ENCODE measurements at regions not wholly inside any gene's neighbourhood (a gene's known extent, or its start where the extent isn't known, plus 50 kb on each side); places are given as distances from the start of the nearest gene placed in this dataset.

- peaks cover 97% of the 10 kb centered on the region for H3K27me3 Mint-ChIP-seq (ENCODE audit: low read depth)
- no peaks in the 10 kb centered on the region for H3K36me3 Mint-ChIP-seq
- no peaks in the 10 kb centered on the region for H3K4me1 Mint-ChIP-seq
- peak; percentile 3 to 24 for DNase-seq (ENCODE audit: low spot score in 2 of 2, unreplicated experiment in 2 of 2)
- no peak overlapping the region for H3K27ac Mint-ChIP-seq
- H3K9me3 Mint-ChIP-seq, result peaks cover 7% of the 10 kb centered on the region
- H3K4me3 Mint-ChIP-seq, result no peak overlapping the region
- no peak for TF ChIP-seq CTCF (IDR thresholded peaks at IDR 0.05; ENCODE audit: unreplicated experiment)
Observed at GRCh38 chr22:44584256-44584902, 86.3 kb upstream of the RTL6 start.

- no peak for TF ChIP-seq CTCF (IDR thresholded peaks at IDR 0.05; ENCODE audit: unreplicated experiment)
- H3K27me3 Mint-ChIP-seq (ENCODE audit: low read depth), result peaks cover 98% of the 10 kb centered on the region
- H3K36me3 Mint-ChIP-seq, result no peaks in the 10 kb centered on the region
- H3K9me3 Mint-ChIP-seq, result peaks cover 4% of the 10 kb centered on the region
- H3K4me1 Mint-ChIP-seq, result no peaks in the 10 kb centered on the region
- no peak overlapping the region for H3K4me3 Mint-ChIP-seq
- H3K27ac Mint-ChIP-seq, result no peak overlapping the region
- peak in 1 of 2 experiments; percentile 14 for DNase-seq (ENCODE audit: low spot score in 2 of 2, unreplicated experiment in 2 of 2)
Observed at GRCh38 chr22:44583854-44584253, 85.8 kb upstream of the RTL6 start.

GRCh38 chr22:44583061-44583760 is 85.2 kb upstream of the RTL6 start:
- Mint-ChIP-seq H3K27me3 (ENCODE audit: low read depth) (peaks cover 100% of the 10 kb centered on the region), H3K36me3 (no peaks in the 10 kb centered on the region), H3K4me3 (no peak overlapping the region), H3K4me1 (no peaks in the 10 kb centered on the region), H3K27ac (no peak overlapping the region), H3K9me3 (peaks cover 4% of the 10 kb centered on the region)
- peak; percentile 13 to 37 for DNase-seq (ENCODE audit: low spot score in 2 of 2, unreplicated experiment in 2 of 2)
- TF ChIP-seq CTCF (IDR thresholded peaks at IDR 0.05; ENCODE audit: unreplicated experiment), result no peak

- no peaks in the 10 kb centered on the region for H3K4me1 Mint-ChIP-seq
- TF ChIP-seq CTCF (IDR thresholded peaks at IDR 0.05; ENCODE audit: unreplicated experiment), result no peak
- H3K27ac Mint-ChIP-seq, result no peak overlapping the region
- H3K36me3 Mint-ChIP-seq, result no peaks in the 10 kb centered on the region
- DNase-seq (ENCODE audit: low spot score in 2 of 2, unreplicated experiment in 2 of 2), result peak; percentile 12 to 32
- peaks cover 100% of the 10 kb centered on the region for H3K27me3 Mint-ChIP-seq (ENCODE audit: low read depth)
- H3K4me3 Mint-ChIP-seq, result no peak overlapping the region
- H3K9me3 Mint-ChIP-seq, result no peaks in the 10 kb centered on the region
Observed at GRCh38 chr22:44582016-44582415, 84.0 kb upstream of the RTL6 start.

- no peaks in the 10 kb centered on the region for H3K4me1 Mint-ChIP-seq
- no peak overlapping the region for H3K27ac Mint-ChIP-seq
- no peaks in the 10 kb centered on the region for H3K9me3 Mint-ChIP-seq
- H3K27me3 Mint-ChIP-seq (ENCODE audit: low read depth), result peaks cover 100% of the 10 kb centered on the region
- DNase-seq (ENCODE audit: low spot score in 2 of 2, unreplicated experiment in 2 of 2), result peak in 1 of 2 experiments; percentile 21
- H3K36me3 Mint-ChIP-seq, result no peaks in the 10 kb centered on the region
- no peak for TF ChIP-seq CTCF (IDR thresholded peaks at IDR 0.05; ENCODE audit: unreplicated experiment)
- H3K4me3 Mint-ChIP-seq, result no peak overlapping the region
Observed at GRCh38 chr22:44581096-44581435, 83.0 kb upstream of the RTL6 start.
